H1 (cell line): ENCODE measurements at regions not wholly inside any gene's neighbourhood (a gene's known extent, or its start where the extent isn't known, plus 50 kb on each side); places are given as distances from the start of the nearest gene placed in this dataset.

Experiments used
- TEAD4 ChIP-seq: IDR thresholded peaks from 2 replicates; pipeline ENCODE4 v1.6.1; 2012; ENCODE audit warnings: low read depth, low read length, inconsistent platforms, mixed read lengths
- TF ChIP-seq, protein P1 (sequence below): IDR thresholded peaks from 2 replicates; pipeline ENCODE4 v1.6.1; 2012; ENCODE audit warnings: low read length, inconsistent platforms

DNA sequence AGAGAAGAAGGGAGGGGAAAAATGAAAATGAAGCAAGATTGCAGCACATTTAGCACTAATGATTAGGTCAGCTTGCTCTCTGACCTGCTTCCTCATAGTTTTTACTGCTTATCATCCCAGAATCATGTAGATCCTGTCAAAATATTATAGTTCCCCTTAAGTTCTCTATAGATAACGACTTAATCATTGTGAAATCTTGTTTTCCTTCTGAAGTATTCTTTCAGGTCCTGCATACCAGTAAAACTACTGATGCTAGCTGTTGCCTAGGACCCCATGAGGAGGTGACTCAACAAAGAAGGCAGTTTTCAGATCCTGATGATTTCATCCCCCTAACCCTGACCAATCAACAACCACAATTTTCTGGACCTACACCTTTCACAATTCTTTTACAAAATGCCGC lies 1131.7 kb downstream of the SLITRK5 start (continued):
- TF ChIP-seq, protein P1, sequence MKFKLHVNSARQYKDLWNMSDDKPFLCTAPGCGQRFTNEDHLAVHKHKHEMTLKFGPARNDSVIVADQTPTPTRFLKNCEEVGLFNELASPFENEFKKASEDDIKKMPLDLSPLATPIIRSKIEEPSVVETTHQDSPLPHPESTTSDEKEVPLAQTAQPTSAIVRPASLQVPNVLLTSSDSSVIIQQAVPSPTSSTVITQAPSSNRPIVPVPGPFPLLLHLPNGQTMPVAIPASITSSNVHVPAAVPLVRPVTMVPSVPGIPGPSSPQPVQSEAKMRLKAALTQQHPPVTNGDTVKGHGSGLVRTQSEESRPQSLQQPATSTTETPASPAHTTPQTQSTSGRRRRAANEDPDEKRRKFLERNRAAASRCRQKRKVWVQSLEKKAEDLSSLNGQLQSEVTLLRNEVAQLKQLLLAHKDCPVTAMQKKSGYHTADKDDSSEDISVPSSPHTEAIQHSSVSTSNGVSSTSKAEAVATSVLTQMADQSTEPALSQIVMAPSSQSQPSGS, result no peak
- TF ChIP-seq TEAD4, result no peak
